Suprapubic skin (tissue), 4 donors: ENCODE measurements at regions not wholly inside any gene's neighbourhood (a gene's known extent, or its start where the extent isn't known, plus 50 kb on each side); places are given as distances from the start of the nearest gene placed in this dataset.

Source experiments
- EP300 ChIP-seq: sonication (generic); formaldehyde crosslinking; IDR thresholded peaks from one replicate; pipeline ENCODE4 v1.6.1; 2017; ENCODE audit warnings: antibody characterized with exemption
- POLR2A ChIP-seq, 2 donors: fragments of 450-650 bp; IDR thresholded peaks; one replicate each; pipeline ENCODE4 v1.6.1; 2017; ENCODE audit warnings: antibody characterized with exemption in 2 of 2, mild to moderate bottlenecking in 2 of 2, moderate library complexity in 2 of 2
- POLR2AphosphoS5 ChIP-seq, 3 donors: sonication (generic); formaldehyde crosslinking; IDR thresholded peaks; one replicate each; pipeline ENCODE4 v1.6.1; 2017; ENCODE audit warnings: antibody characterized with exemption in 3 of 3
- TF ChIP-seq, protein P1 (sequence below), 2 donors: fragments of 200-600 bp in 1 of 2; fragments of 450-650 bp in 1 of 2; sonication (generic) in 1 of 2; IDR thresholded peaks; one replicate each; pipeline ENCODE4 v1.5.1; 2016 to 2019; ENCODE audit warnings: antibody characterized with exemption in 2 of 2, mild to moderate bottlenecking in 1 of 2, moderate library complexity in 1 of 2

DNA sequence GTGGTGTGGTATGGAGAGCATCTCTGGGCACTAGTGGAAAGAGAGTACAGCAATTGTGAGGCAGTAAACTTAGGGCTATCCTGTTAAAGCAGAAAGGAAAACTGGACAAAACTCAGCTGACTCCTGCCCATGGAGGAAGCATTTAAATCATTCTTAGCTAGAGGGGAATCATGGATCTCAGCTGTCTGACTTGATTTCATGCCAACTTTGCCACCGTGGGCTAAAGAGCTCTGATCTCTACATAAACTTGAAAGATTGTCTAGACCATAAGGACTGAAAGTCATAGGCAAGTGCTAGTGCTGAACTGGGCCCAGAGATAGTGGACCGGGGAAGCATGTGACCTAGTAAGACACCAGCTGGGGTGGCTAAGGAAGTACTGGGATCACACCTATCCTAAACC is 651.8 kb downstream of the COL12A1 start:
- no peak for TF ChIP-seq POLR2AphosphoS5 (IDR thresholded peaks at IDR 0.05)
- no peak for TF ChIP-seq EP300
- no peak for TF ChIP-seq POLR2A (IDR thresholded peaks at IDR 0.05)
- TF ChIP-seq, protein P1, sequence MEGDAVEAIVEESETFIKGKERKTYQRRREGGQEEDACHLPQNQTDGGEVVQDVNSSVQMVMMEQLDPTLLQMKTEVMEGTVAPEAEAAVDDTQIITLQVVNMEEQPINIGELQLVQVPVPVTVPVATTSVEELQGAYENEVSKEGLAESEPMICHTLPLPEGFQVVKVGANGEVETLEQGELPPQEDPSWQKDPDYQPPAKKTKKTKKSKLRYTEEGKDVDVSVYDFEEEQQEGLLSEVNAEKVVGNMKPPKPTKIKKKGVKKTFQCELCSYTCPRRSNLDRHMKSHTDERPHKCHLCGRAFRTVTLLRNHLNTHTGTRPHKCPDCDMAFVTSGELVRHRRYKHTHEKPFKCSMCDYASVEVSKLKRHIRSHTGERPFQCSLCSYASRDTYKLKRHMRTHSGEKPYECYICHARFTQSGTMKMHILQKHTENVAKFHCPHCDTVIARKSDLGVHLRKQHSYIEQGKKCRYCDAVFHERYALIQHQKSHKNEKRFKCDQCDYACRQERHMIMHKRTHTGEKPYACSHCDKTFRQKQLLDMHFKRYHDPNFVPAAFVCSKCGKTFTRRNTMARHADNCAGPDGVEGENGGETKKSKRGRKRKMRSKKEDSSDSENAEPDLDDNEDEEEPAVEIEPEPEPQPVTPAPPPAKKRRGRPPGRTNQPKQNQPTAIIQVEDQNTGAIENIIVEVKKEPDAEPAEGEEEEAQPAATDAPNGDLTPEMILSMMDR (IDR thresholded peaks at IDR 0.05), result no peak
